GM21786 (cell line): ENCODE measurements at regions not wholly inside any gene's neighbourhood (a gene's known extent, or its start where the extent isn't known, plus 50 kb on each side); places are given as distances from the start of the nearest gene placed in this dataset.
"Not testable (repeated sequence)": the region's sequence is repeated elsewhere in the genome, so short reads cannot be mapped to it uniquely, and the experiment has no call there.

Source experiments
- ATAC-seq: cut with Tn5 transposase; IDR thresholded peaks from one replicate; pipeline ENCODE4 v1.9.1; 2021; ENCODE audit not compliant: unreplicated experiment

GRCh38 chr2:13770279-13770678 is 862.2 kb upstream of the LRATD1 start:
- ATAC-seq: peak; percentile 50

GRCh38 chr2:13779996-13780395 is 852.5 kb upstream of the LRATD1 start:
- ATAC-seq: no peak

GRCh38 chr2:13791019-13791547 is 841.4 kb upstream of the LRATD1 start:
- ATAC-seq: no peak

GRCh38 chr2:13806539-13806938 is 826.0 kb upstream of the LRATD1 start:
- ATAC-seq: no peak

- ATAC-seq: no peak
Measured at GRCh38 chr2:13813236-13813635, 819.3 kb upstream of the LRATD1 start.

GRCh38 chr2:13818002-13818401 is 814.5 kb upstream of the LRATD1 start:
- no peak for ATAC-seq

- no peak for ATAC-seq
Measured at GRCh38 chr2:13819896-13820295, 812.6 kb upstream of the LRATD1 start.

- ATAC-seq: no peak
Measured at GRCh38 chr2:13821255-13821880, 811.1 kb upstream of the LRATD1 start.

GRCh38 chr2:13822365-13822764 is 810.2 kb upstream of the LRATD1 start:
- no peak for ATAC-seq

GRCh38 chr2:13826314-13826853 is 806.1 kb upstream of the LRATD1 start:
- no peak for ATAC-seq

- no peak for ATAC-seq
Measured at GRCh38 chr2:13858626-13859025, 773.9 kb upstream of the LRATD1 start.

GRCh38 chr2:13868275-13868674 is 764.2 kb upstream of the LRATD1 start:
- not testable (repeated sequence) for ATAC-seq

GRCh38 chr2:13876491-13877037 is 756.0 kb upstream of the LRATD1 start:
- ATAC-seq: no peak

GRCh38 chr2:13877571-13877970 is 754.9 kb upstream of the LRATD1 start:
- ATAC-seq: no peak

- no peak for ATAC-seq
Measured at GRCh38 chr2:13884291-13884976, 748.1 kb upstream of the LRATD1 start.

GRCh38 chr2:13901526-13901925 is 731.0 kb upstream of the LRATD1 start:
- no peak for ATAC-seq

- ATAC-seq: no peak
Measured at GRCh38 chr2:13905831-13906230, 726.7 kb upstream of the LRATD1 start.

GRCh38 chr2:13916066-13916465 is 716.5 kb upstream of the LRATD1 start:
- ATAC-seq: no peak

- ATAC-seq: no peak
Measured at GRCh38 chr2:13917958-13918357, 714.6 kb upstream of the LRATD1 start.

- ATAC-seq: no peak
Measured at GRCh38 chr2:13919981-13920382, 712.5 kb upstream of the LRATD1 start.

- no peak for ATAC-seq
Measured at GRCh38 chr2:13921245-13921644, 711.3 kb upstream of the LRATD1 start.

GRCh38 chr2:13923823-13924222 is 708.7 kb upstream of the LRATD1 start:
- ATAC-seq: no peak
